ENCODE measurements at regions not wholly inside any gene's neighbourhood (a gene's known extent, or its start where the extent isn't known, plus 50 kb on each side); places are given as distances from the start of the nearest gene placed in this dataset.

GRCh38 chr4:30862196-30862595, 142.0 kb downstream of the PCDH7 start:
- Histone ChIP-seq H3K4me3 (no peak overlapping the region), H3K27me3 (no peaks in the 10 kb centered on the region), H3K4me1 (no peaks in the 10 kb centered on the region), H3K9me3 (no peaks in the 10 kb centered on the region), H3K27ac (no peak overlapping the region), H3K36me3 (no peaks in the 10 kb centered on the region)
- no peak for TF ChIP-seq EP300 (IDR thresholded peaks at IDR 0.05)
- TF ChIP-seq, protein P1, sequence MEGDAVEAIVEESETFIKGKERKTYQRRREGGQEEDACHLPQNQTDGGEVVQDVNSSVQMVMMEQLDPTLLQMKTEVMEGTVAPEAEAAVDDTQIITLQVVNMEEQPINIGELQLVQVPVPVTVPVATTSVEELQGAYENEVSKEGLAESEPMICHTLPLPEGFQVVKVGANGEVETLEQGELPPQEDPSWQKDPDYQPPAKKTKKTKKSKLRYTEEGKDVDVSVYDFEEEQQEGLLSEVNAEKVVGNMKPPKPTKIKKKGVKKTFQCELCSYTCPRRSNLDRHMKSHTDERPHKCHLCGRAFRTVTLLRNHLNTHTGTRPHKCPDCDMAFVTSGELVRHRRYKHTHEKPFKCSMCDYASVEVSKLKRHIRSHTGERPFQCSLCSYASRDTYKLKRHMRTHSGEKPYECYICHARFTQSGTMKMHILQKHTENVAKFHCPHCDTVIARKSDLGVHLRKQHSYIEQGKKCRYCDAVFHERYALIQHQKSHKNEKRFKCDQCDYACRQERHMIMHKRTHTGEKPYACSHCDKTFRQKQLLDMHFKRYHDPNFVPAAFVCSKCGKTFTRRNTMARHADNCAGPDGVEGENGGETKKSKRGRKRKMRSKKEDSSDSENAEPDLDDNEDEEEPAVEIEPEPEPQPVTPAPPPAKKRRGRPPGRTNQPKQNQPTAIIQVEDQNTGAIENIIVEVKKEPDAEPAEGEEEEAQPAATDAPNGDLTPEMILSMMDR (IDR thresholded peaks at IDR 0.05), result no peak
- no peak for DNase-seq (ENCODE audit: low spot score in 2 of 2)
- 92 to 94% methylated on average over 1 of the region's 1 CpG for WGBS, 2 donors

- Histone ChIP-seq H3K36me3 (no peaks in the 10 kb centered on the region), H3K27ac (no peak overlapping the region), H3K9me3 (no peaks in the 10 kb centered on the region), H3K27me3 (no peaks in the 10 kb centered on the region), H3K4me3 (no peak overlapping the region), H3K4me1 (no peaks in the 10 kb centered on the region)
- WGBS, 2 donors, result 65 to 70% methylated on average over 2 of the region's 2 CpGs
- TF ChIP-seq, protein P1 (IDR thresholded peaks at IDR 0.05), result no peak
- no peak for TF ChIP-seq EP300 (IDR thresholded peaks at IDR 0.05)
- no peak for TF ChIP-seq POLR2A (IDR thresholded peaks at IDR 0.05)
- DNase-seq (ENCODE audit: low spot score in 2 of 2), result no peak
Measured at GRCh38 chr4:30863021-30863420, 142.9 kb downstream of the PCDH7 start.

DNA sequence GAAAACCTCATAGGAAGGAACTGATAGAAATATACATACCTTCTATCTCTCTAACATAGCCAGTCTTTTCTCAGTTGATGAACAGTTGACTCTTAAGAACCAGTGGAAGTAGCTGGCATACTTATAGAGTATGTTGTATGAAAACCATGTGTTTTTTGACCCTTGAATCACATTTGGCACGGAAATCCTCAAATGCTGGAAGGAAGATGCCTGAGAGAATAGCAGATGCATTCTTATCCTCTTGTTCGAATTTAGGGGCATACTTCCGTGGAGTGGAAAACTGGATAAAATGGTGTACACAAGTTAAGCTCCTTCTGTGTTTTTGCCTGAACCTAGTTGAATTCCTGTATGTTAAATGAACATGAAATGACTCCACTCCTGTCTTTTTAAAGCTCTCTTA, 145.5 kb downstream of the PCDH7 start:
- Histone ChIP-seq H3K36me3 (no peaks in the 10 kb centered on the region), H3K4me3 (no peak overlapping the region), H3K9me3 (no peaks in the 10 kb centered on the region), H3K4me1 (no peaks in the 10 kb centered on the region), H3K27ac (no peak overlapping the region), H3K27me3 (no peaks in the 10 kb centered on the region)
- TF ChIP-seq EP300 (IDR thresholded peaks at IDR 0.05), result no peak
- TF ChIP-seq, protein P1 (IDR thresholded peaks at IDR 0.05), result no peak
- no peak for TF ChIP-seq POLR2A (IDR thresholded peaks at IDR 0.05)
- 45 to 56% methylated on average over 3 of the region's 3 CpGs for WGBS, 2 donors
- no peak for DNase-seq (ENCODE audit: low spot score in 2 of 2)

GRCh38 chr4:30866346-30866745, 146.2 kb downstream of the PCDH7 start:
- Histone ChIP-seq H3K36me3 (no peaks in the 10 kb centered on the region), H3K4me1 (no peaks in the 10 kb centered on the region), H3K4me3 (no peak overlapping the region), H3K27me3 (no peaks in the 10 kb centered on the region), H3K9me3 (no peaks in the 10 kb centered on the region), H3K27ac (no peak overlapping the region)
- DNase-seq (ENCODE audit: low spot score in 2 of 2), result no peak
- 8 to 26% methylated on average over 1 of the region's 1 CpG for WGBS, 2 donors
- TF ChIP-seq, protein P1 (IDR thresholded peaks at IDR 0.05), result no peak
- TF ChIP-seq POLR2A (IDR thresholded peaks at IDR 0.05), result no peak
- no peak for TF ChIP-seq EP300 (IDR thresholded peaks at IDR 0.05)

GRCh38 chr4:30866907-30867306, 146.7 kb downstream of the PCDH7 start:
- no peak for DNase-seq (ENCODE audit: low spot score in 2 of 2)
- 97 to 98% methylated on average over 1 of the region's 1 CpG for WGBS, 2 donors
- H3K9me3 ChIP-seq, result no peaks in the 10 kb centered on the region
- no peak for TF ChIP-seq EP300 (IDR thresholded peaks at IDR 0.05)
- no peak for TF ChIP-seq POLR2A (IDR thresholded peaks at IDR 0.05)
- TF ChIP-seq, protein P1 (IDR thresholded peaks at IDR 0.05), result no peak
- H3K27ac ChIP-seq, result no peak overlapping the region
- no peaks in the 10 kb centered on the region for H3K4me1 ChIP-seq
- H3K4me3 ChIP-seq, result no peak overlapping the region
- no peaks in the 10 kb centered on the region for H3K27me3 ChIP-seq
- H3K36me3 ChIP-seq, result no peaks in the 10 kb centered on the region
